GM12865 (cell line): ENCODE measurements at regions not wholly inside any gene's neighbourhood (a gene's known extent, or its start where the extent isn't known, plus 50 kb on each side); places are given as distances from the start of the nearest gene placed in this dataset.
"Not testable (repeated sequence)": the region's sequence is repeated elsewhere in the genome, so short reads cannot be mapped to it uniquely, and the experiment has no call there.

Experiments
- DNase-seq: peaks from one replicate; pipeline ENCODE4 v3.0.0; 2010; ENCODE audit warnings: low read depth
- H3K4me3 ChIP-seq: 2 replicates; pipeline ENCODE4 v1.5.1; 2011; ENCODE audit warnings: mild to moderate bottlenecking, low read depth, low read length, control low read depth
- TF ChIP-seq, protein P1 (sequence below): IDR thresholded peaks from 2 replicates; pipeline ENCODE4 v1.5.1; 2011; ENCODE audit warnings: low read length, control low read depth, low read depth, inconsistent platforms; ENCODE audit not compliant: insufficient read depth; ENCODE audit errors: missing control alignments

DNA sequence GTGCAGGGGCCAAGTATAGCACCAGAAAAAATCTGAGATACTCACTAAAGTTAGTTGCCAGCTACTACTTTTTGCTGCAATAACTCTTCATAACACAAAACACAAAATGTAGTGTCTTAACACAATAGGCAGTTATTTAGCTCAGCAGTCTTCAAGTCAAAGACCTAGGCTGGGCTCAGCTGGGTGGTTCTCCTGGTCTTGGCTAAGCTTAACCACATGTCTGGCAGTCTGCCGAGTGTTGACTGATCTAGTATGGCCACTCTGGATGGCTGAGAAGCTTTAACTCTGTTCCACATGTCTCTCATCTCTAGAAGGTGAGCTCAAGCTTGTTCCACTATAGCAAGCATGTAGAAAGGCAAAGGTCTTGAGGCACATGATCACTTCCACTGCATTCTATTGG is 451.6 kb downstream of the SOX11 start:
- no peak for DNase-seq
- TF ChIP-seq, protein P1, sequence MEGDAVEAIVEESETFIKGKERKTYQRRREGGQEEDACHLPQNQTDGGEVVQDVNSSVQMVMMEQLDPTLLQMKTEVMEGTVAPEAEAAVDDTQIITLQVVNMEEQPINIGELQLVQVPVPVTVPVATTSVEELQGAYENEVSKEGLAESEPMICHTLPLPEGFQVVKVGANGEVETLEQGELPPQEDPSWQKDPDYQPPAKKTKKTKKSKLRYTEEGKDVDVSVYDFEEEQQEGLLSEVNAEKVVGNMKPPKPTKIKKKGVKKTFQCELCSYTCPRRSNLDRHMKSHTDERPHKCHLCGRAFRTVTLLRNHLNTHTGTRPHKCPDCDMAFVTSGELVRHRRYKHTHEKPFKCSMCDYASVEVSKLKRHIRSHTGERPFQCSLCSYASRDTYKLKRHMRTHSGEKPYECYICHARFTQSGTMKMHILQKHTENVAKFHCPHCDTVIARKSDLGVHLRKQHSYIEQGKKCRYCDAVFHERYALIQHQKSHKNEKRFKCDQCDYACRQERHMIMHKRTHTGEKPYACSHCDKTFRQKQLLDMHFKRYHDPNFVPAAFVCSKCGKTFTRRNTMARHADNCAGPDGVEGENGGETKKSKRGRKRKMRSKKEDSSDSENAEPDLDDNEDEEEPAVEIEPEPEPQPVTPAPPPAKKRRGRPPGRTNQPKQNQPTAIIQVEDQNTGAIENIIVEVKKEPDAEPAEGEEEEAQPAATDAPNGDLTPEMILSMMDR = no peak

DNA sequence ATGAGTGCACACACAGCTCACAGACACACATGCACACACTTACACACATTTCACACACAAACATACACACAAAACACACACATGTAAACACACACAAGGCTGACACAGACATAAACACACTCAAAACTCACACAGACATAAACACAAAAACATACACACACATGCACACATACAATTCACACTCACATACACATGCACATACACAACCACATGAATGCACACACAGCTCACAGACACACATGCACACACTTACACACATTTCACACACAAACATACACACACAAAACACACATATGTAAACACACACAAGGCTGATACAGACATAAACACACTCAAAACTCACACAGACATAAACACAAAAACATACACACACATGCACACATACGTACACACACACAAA is 455.0 kb downstream of the SOX11 start:
- not testable (repeated sequence) for DNase-seq

More for the DNA sequence above, 451.6 kb downstream of the SOX11 start:
- H3K4me3 ChIP-seq = no peak overlapping the region

DNA sequence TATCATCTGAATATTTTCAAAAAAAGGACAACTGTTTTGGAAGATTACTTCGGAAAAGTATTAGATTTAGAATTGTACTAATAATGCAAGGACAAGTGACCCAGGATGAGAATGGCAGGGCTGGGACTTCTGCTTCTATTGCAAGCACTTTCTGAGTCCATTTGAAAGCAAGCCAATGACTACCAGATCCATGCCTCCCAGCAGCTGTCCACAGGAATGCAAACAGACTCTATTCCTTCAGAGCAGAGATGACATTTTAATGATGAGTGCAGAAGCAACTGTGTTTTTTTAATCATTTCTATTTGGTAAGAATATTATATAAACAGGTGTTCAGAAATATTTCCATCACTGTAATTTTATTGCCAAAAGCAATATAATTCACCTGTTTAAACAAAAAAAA is 456.7 kb downstream of the SOX11 start:
- no peak for DNase-seq
- TF ChIP-seq, protein P1 = no peak
- no peak overlapping the region for H3K4me3 ChIP-seq

More for the DNA sequence above, 455.0 kb downstream of the SOX11 start:
- not testable (repeated sequence) for H3K4me3 ChIP-seq

DNA sequence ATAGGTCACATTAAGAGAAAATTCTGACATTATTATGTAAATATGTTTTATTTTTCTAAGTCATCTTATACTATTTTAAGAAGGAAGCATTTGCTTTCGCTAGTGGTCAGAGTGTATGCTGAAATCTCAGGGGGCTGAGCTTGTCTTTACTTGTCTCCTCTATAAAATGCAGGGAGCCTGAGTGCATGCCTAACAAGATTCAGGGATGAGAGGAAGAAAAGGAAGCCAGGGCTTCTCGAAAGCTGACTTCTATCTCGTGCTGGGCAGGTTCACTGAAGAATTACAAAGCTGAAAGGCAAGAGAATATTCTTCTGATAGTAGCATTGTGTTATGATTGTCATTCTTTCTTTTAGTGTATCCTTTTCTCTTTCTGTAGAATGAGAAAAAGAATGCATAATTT is 467.4 kb downstream of the SOX11 start:
- no peak overlapping the region for H3K4me3 ChIP-seq
- TF ChIP-seq, protein P1 = no peak

DNA sequence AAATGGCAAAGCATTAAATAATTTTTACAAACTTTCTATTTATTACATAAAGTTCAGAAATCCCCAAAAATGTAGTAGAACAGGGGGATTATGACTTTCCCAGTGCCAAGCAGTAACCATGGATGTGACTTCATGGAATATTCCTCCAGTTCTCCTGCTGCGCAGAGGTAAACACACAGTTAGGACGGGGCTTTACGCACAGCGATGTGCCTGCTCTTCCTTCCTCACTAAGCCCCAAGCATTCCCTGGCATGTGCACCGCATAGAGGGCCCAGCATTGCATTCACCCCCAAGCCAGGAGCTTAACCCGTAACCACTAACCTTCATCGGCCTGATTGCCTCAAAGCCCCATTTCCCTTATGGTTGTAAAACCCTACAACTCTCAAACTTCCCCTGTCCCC is 471.7 kb downstream of the SOX11 start:
- no peak overlapping the region for H3K4me3 ChIP-seq
- TF ChIP-seq, protein P1 = no peak

More for the DNA sequence above, 467.4 kb downstream of the SOX11 start:
- DNase-seq = no peak

DNA sequence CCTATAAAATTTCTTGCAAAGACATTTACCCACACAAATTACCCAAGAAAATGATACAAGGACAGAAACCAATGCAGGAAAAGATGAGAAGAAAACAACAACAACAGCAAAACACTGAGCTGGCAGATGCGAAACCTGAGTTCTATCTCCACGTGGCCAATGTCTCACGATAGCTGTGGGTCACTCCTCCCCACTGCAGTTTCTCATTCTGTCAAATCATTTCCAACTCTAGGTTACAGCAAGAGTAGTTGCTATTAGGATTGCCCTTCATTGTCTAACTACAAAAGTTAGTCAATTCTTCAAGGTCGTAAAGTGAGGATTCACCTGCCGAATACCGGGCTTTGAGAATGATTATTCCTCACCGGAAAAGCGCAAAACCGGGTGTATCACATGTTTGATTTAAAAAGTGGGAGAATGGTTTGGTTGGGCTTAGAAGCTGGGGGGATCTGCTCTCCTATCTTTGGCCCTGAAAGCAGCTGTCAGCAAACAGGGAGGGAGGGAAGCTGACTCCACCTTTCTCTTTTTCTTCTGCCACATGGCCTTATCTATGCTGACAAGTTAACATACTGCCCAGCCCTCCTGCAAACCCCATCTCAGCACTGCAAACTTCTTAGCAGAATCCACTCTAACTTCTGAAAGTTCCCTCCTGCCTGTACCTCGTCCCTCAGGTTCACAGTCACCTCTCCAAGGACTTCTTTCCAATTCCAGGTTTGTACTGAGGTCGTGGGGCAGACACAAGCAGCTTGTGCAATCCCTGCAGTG is 473.0 kb downstream of the SOX11 start:
- H3K4me3 ChIP-seq = no peak overlapping the region
- TF ChIP-seq, protein P1 = no peak
- no peak for DNase-seq

More for the DNA sequence above, 471.7 kb downstream of the SOX11 start:
- no peak for DNase-seq

DNA sequence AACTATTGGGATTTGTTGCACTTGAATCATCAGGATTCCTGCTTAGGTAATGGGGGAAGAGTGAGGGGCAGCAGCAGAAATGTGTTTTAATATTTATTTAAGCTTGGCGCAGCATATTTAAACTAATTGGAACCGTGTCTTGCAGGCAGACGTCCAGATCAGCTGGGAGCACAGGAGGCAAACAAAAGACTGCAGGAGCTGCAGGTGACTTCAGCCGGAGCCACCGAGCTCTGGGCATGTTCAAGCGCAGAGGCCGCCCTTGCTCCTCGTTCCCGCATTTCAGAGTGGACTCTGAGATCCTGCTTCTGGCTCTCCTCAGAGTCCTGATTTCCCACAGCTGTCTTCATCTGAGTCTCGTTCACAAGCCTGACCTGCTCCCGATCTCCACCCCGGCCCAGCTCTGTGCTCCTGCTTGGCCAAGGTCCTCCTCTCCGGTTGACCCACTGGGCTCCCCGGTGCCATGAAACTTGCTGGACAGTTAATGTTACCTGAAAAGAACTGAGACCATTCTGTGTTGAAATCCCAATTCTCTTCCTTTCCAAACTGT is 475.5 kb downstream of the SOX11 start:
- DNase-seq = no peak
- TF ChIP-seq, protein P1 = no peak
- H3K4me3 ChIP-seq = no peak overlapping the region
